H1 (cell line): ENCODE measurements at regions not wholly inside any gene's neighbourhood (a gene's known extent, or its start where the extent isn't known, plus 50 kb on each side); places are given as distances from the start of the nearest gene placed in this dataset.

ENCODE experiments used
- TF ChIP-seq, protein P1 (sequence below): IDR thresholded peaks from 2 replicates; pipeline ENCODE4 v1.6.1; 2011; ENCODE audit warnings: low read length, improper control_type of control experiment

DNA sequence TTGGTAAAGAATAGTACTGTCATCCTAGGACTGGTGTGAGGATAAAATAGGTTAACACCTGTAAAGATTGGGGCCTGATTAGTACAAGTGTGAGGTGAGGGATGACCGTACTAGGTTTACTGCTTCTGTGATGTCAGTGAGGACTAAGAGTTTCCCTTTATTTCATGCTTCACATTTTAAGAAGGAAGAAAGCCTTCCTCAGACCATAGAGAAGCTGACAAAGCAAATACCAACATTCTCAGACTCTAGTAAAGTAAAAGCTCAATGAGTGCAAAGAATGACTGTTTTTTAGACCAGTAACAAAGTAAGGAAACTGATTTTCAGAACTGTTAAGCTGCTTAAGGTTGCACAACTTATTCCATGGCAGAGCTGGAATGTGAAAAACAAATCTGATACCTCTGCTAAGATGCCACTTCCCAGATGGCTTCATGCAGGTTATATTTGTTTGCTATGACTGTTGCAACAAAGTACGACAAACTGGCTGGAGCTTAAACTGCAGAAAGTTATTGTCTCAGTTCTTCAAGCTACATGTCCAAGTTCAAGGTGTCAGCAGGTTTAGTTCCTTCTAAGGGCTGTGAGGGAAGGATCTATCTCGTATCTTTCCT lies 354.9 kb downstream of the RSL24D1 start (continued):
- TF ChIP-seq, protein P1, sequence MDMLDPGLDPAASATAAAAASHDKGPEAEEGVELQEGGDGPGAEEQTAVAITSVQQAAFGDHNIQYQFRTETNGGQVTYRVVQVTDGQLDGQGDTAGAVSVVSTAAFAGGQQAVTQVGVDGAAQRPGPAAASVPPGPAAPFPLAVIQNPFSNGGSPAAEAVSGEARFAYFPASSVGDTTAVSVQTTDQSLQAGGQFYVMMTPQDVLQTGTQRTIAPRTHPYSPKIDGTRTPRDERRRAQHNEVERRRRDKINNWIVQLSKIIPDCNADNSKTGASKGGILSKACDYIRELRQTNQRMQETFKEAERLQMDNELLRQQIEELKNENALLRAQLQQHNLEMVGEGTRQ: no peak
